ENCODE measurements at regions not wholly inside any gene's neighbourhood (a gene's known extent, or its start where the extent isn't known, plus 50 kb on each side); places are given as distances from the start of the nearest gene placed in this dataset.
"Not testable (repeated sequence)": the region's sequence is repeated elsewhere in the genome, so short reads cannot be mapped to it uniquely, and the experiment has no call there.

DNA sequence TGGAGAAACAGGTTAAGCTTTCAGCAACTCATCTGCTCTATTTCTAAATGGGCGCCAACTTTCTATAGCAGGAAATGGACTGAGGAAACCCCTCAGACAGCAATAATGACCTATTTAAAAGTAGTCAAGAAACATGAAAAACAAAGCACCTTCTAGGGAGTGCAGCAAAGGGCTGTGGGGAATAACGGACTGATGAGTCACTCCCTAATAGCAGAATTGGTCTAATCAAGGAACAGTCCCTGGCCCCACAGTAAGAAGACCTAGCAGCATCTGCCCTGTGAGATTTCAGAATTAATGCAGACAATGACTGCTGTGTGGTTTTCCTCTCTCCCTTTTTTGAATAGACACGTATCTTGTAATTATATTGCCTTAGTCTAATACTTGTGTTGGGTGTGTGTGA lies 602.9 kb downstream of the IPMK start:
- DNase-seq = no peak
- TF ChIP-seq, protein P1, sequence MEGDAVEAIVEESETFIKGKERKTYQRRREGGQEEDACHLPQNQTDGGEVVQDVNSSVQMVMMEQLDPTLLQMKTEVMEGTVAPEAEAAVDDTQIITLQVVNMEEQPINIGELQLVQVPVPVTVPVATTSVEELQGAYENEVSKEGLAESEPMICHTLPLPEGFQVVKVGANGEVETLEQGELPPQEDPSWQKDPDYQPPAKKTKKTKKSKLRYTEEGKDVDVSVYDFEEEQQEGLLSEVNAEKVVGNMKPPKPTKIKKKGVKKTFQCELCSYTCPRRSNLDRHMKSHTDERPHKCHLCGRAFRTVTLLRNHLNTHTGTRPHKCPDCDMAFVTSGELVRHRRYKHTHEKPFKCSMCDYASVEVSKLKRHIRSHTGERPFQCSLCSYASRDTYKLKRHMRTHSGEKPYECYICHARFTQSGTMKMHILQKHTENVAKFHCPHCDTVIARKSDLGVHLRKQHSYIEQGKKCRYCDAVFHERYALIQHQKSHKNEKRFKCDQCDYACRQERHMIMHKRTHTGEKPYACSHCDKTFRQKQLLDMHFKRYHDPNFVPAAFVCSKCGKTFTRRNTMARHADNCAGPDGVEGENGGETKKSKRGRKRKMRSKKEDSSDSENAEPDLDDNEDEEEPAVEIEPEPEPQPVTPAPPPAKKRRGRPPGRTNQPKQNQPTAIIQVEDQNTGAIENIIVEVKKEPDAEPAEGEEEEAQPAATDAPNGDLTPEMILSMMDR (IDR thresholded peaks at IDR 0.05; ENCODE audit: borderline replicate concordance) = no peak
- no peaks in the 10 kb centered on the region for H3K36me3 ChIP-seq
- no peaks in the 10 kb centered on the region for H3K27me3 ChIP-seq (ENCODE audit: low read depth)
- no peak overlapping the region for H3K27ac ChIP-seq (replicated peaks)
- intact Hi-C loops (cut with micrococcal nuclease) = no loop called here
- no peak overlapping the region for H3K4me3 ChIP-seq
- H3K9me3 ChIP-seq (replicated peaks) = no peaks in the 10 kb centered on the region
- no peaks in the 10 kb centered on the region for H3K4me1 ChIP-seq

DNA sequence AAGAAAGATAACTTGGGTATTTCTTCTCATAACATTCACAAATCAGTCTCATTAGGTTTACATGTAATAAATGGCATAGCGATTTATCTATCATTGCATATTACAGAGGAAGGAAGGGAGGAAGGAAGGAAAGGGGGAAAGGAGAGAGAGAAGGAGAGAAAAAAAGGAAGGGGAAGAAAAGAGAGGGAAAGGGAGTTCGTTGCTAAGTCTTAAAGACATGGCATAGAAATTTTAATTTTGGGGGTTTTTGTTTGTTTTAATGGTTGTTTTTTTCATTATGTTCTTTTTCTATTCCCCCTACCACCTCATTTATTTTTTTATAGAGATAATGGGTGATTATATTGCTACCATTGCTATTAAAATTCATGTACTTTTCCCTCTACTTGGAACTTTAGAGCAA lies 604.3 kb downstream of the IPMK start:
- Histone ChIP-seq H3K9me3 (replicated peaks) (no peaks in the 10 kb centered on the region), H3K4me1 (no peaks in the 10 kb centered on the region), H3K36me3 (no peaks in the 10 kb centered on the region), H3K4me3 (no peak overlapping the region), H3K27me3 (ENCODE audit: low read depth) (no peaks in the 10 kb centered on the region), H3K27ac (replicated peaks) (no peak overlapping the region)
- intact Hi-C loops (cut with micrococcal nuclease) = no loop called here
- no peak for DNase-seq
- TF ChIP-seq, protein P1 (IDR thresholded peaks at IDR 0.05; ENCODE audit: borderline replicate concordance) = no peak

DNA sequence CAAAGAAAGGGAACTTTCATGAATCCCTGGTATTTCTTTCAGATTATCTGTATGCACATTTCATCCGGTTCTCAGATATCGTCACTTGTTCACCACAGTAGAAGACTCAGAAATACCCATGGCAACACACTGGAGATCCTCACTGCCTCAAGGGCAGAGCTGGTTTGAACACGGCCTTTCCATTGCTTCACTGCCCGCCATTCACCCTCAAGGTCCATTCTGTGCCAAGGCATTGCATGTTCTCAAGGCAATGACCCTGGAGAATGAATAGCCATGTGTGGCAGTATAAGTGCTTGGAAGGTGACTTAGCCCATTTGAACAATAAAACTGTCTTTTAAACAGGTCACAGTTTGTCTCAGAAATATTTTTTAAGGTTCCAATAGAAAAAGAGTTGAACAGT lies 606.5 kb downstream of the IPMK start:
- Histone ChIP-seq H3K27me3 (ENCODE audit: low read depth) (no peaks in the 10 kb centered on the region), H3K9me3 (replicated peaks) (no peaks in the 10 kb centered on the region), H3K36me3 (no peaks in the 10 kb centered on the region), H3K4me1 (no peaks in the 10 kb centered on the region), H3K4me3 (no peak overlapping the region), H3K27ac (replicated peaks) (no peak overlapping the region)
- TF ChIP-seq, protein P1 (IDR thresholded peaks at IDR 0.05; ENCODE audit: borderline replicate concordance) = no peak
- no peak for DNase-seq
- intact Hi-C loops (cut with micrococcal nuclease) = no loop called here

DNA sequence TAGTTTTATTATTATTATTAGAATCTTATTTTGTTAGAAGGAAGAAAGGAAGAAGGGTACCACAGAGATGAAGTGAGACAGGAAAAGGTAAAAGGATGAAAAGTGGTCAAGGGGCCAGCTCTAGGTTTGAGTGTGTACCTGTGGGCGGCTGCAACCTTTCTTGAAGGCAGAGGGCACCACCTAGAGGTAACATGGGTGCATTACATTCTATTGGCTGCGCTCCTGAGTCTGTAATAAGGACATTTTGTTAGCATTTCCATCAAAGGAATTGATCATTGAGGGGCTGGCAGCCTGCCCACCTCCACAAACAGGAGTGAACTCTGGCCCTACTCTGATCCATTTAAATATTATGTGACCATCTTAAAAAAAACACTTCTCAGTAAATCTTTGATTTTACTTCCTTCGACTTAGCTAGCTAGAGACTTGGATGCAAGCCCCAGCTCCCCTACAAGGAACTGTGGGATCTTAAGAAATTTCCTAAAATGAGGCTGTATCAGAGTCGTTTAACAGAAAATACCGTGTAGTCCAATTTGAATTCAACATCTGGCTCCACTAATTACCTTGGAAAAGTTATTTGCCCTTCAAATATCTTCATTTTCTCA lies 610.4 kb downstream of the IPMK start:
- peak; percentile 22 for DNase-seq
- no peak overlapping the region for H3K27ac ChIP-seq (replicated peaks)
- TF ChIP-seq, protein P1 (IDR thresholded peaks at IDR 0.05; ENCODE audit: borderline replicate concordance) = peak; percentile 77
- H3K36me3 ChIP-seq = no peaks in the 10 kb centered on the region
- intact Hi-C loops (cut with micrococcal nuclease) = no loop called here
- peaks cover 3% of the 10 kb centered on the region for H3K9me3 ChIP-seq (replicated peaks)
- no peaks in the 10 kb centered on the region for H3K27me3 ChIP-seq (ENCODE audit: low read depth)
- H3K4me3 ChIP-seq = no peak overlapping the region
- H3K4me1 ChIP-seq = no peaks in the 10 kb centered on the region

DNA sequence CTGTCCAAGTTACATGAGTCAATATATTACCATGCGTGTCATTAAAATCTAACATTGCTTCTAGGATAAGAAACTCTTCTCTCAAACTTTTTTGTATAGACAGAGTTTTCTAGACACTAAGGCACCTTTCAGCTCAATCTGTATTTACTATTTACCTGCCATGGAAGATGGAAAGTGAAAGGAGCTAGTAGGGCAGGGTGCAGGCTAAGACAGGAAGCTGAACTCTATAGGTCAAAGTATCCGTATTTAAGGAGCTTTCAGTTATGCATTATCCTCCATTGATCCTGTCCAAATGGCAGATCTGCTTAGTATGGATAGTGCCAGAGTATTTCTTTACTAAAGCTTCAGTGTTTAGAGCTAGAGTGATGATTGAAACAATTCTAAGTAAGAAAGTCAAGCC lies 612.8 kb downstream of the IPMK start:
- no peaks in the 10 kb centered on the region for H3K4me1 ChIP-seq
- no peak overlapping the region for H3K4me3 ChIP-seq
- H3K9me3 ChIP-seq (replicated peaks) = peaks cover 16% of the 10 kb centered on the region
- TF ChIP-seq, protein P1 (IDR thresholded peaks at IDR 0.05; ENCODE audit: borderline replicate concordance) = no peak
- H3K27me3 ChIP-seq (ENCODE audit: low read depth) = no peaks in the 10 kb centered on the region
- intact Hi-C loops (cut with micrococcal nuclease) = no loop called here
- DNase-seq = no peak
- H3K27ac ChIP-seq (replicated peaks) = no peak overlapping the region
- no peaks in the 10 kb centered on the region for H3K36me3 ChIP-seq

DNA sequence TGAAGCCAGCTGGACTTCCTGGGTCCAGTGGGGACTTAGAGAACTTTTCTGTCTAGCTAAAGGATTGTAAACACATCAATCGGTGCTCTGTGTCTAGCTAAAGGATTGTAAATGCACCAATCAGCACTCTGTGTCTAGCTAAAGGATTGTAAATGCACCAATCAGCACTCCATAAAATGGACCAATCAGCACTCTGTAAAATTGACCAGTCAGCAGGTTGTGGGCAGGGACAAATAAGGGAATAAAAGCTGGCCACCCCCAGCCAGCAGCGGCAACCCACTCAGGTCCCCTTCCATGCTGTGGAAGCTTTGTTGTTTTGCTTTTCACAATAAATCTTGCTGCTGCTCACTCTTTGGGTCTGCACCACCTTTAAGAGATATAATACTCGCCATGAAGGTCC lies 622.6 kb downstream of the IPMK start:
- intact Hi-C loops (cut with micrococcal nuclease); H3K27ac ChIP-seq (replicated peaks); DNase-seq; H3K9me3 ChIP-seq (replicated peaks); H3K4me1 ChIP-seq; H3K27me3 ChIP-seq (ENCODE audit: low read depth); H3K4me3 ChIP-seq; H3K36me3 ChIP-seq: not testable (repeated sequence)

Measured in left ventricle myocardium inferior (tissue), 1 donor.